Liver (tissue), 8 donors: ENCODE measurements at regions not wholly inside any gene's neighbourhood (a gene's known extent, or its start where the extent isn't known, plus 50 kb on each side); places are given as distances from the start of the nearest gene placed in this dataset.

ENCODE experiments used
- DNase-seq: peaks from one replicate; pipeline ENCODE4 v3.0.0-alpha.2; 2017; ENCODE audit warnings: low spot score
- H3K27ac ChIP-seq, 2 donors: one replicate each; pipeline ENCODE4 v1.7.0; 2013; ENCODE audit warnings: inconsistent platforms in 2 of 2, low read length in 2 of 2, control low read depth in 1 of 2, low read depth in 1 of 2, mild to moderate bottlenecking in 1 of 2
- H3K27me3 ChIP-seq, 4 donors: one replicate each; pipeline versions ENCODE4 v1.6.1 to v1.7.0; 2013; ENCODE audit warnings: low read length in 3 of 4, inconsistent platforms in 1 of 4, mild to moderate bottlenecking in 1 of 4, moderate library complexity in 1 of 4; ENCODE audit not compliant: control insufficient read depth in 4 of 4, insufficient read depth in 4 of 4
- H3K36me3 ChIP-seq, 4 donors: one replicate each; pipeline versions ENCODE4 v1.6.1 to v1.7.0; 2013; ENCODE audit warnings: low read length in 3 of 4, mild to moderate bottlenecking in 3 of 4, low read depth in 1 of 4, moderate library complexity in 1 of 4; ENCODE audit not compliant: control insufficient read depth in 4 of 4, insufficient read depth in 3 of 4
- H3K4me1 ChIP-seq, 4 donors: one replicate each; pipeline versions ENCODE4 v1.6.1 to v1.7.0; 2013; ENCODE audit warnings: low read length in 3 of 4, mild to moderate bottlenecking in 3 of 4, moderate library complexity in 1 of 4; ENCODE audit not compliant: control insufficient read depth in 4 of 4, insufficient read depth in 4 of 4
- H3K4me3 ChIP-seq, 3 donors: one replicate each; pipeline versions ENCODE4 v1.6.1 to v1.7.0; 2013; ENCODE audit warnings: low read length in 3 of 3, control low read depth in 1 of 3, low read depth in 1 of 3, mild to moderate bottlenecking in 1 of 3
- H3K9ac ChIP-seq, 2 donors: one replicate each; pipeline ENCODE4 v1.7.0; 2013; ENCODE audit warnings: low read length in 2 of 2, mild to moderate bottlenecking in 2 of 2, moderate library complexity in 2 of 2, control low read depth in 1 of 2, low read depth in 1 of 2
- H3K9me3 ChIP-seq, 4 donors: one replicate each; pipeline versions ENCODE4 v1.6.1 to v1.7.0; 2013; ENCODE audit warnings: low read length in 3 of 4; ENCODE audit not compliant: control insufficient read depth in 4 of 4
- ATF3 ChIP-seq: IDR thresholded peaks from 2 replicates; pipeline ENCODE4 v1.6.1; 2016; ENCODE audit warnings: antibody characterized with exemption
- EGR1 ChIP-seq, 2 donors: IDR thresholded peaks; 2 replicates each; pipeline ENCODE4 v1.6.1; 2016 to 2018; ENCODE audit warnings: antibody characterized with exemption in 2 of 2, low read depth in 2 of 2
- FOXA1 ChIP-seq: IDR thresholded peaks from 2 replicates; pipeline ENCODE4 v1.6.1; 2016; ENCODE audit warnings: antibody characterized with exemption
- FOXA2 ChIP-seq: IDR thresholded peaks from 2 replicates; pipeline ENCODE4 v1.6.1; 2016; ENCODE audit warnings: antibody characterized with exemption
- GABPA ChIP-seq, 2 donors: IDR thresholded peaks in 1 of 2; conservative IDR thresholded peaks in 1 of 2; 2 replicates each; pipeline ENCODE4 v1.6.1; 2016; ENCODE audit warnings: antibody characterized with exemption in 2 of 2, mild to moderate bottlenecking in 1 of 2, moderate library complexity in 1 of 2
- HNF4A ChIP-seq, 2 donors: conservative IDR thresholded peaks; 2 replicates each; pipeline ENCODE4 v1.6.1; 2016; ENCODE audit warnings: antibody characterized with exemption in 2 of 2, mild to moderate bottlenecking in 2 of 2
- HNF4G ChIP-seq: IDR thresholded peaks from 2 replicates; pipeline ENCODE4 v1.6.1; 2016; ENCODE audit warnings: antibody characterized with exemption
- JUND ChIP-seq, 2 donors: IDR thresholded peaks; 2 replicates each; pipeline ENCODE4 v1.6.1; 2016; ENCODE audit warnings: antibody characterized with exemption in 2 of 2
- NR2F2 ChIP-seq: IDR thresholded peaks from 2 replicates; pipeline ENCODE4 v1.6.1; 2016; ENCODE audit warnings: antibody characterized with exemption
- RAD21 ChIP-seq, 2 donors: IDR thresholded peaks; 2 replicates each; pipeline ENCODE4 v1.6.1; 2016; ENCODE audit warnings: antibody characterized with exemption in 2 of 2, mild to moderate bottlenecking in 2 of 2
- REST ChIP-seq: IDR thresholded peaks from 2 replicates; pipeline ENCODE4 v1.6.1; 2016; ENCODE audit warnings: antibody characterized with exemption, mild to moderate bottlenecking
- RXRA ChIP-seq, 2 donors: IDR thresholded peaks; 2 replicates each; pipeline ENCODE4 v1.6.1; 2017 to 2018; ENCODE audit warnings: antibody characterized with exemption in 2 of 2, mild to moderate bottlenecking in 1 of 2
- SP1 ChIP-seq: IDR thresholded peaks from 2 replicates; pipeline ENCODE4 v1.6.1; 2018; ENCODE audit warnings: antibody characterized with exemption, mild to moderate bottlenecking
- TAF1 ChIP-seq: conservative IDR thresholded peaks from 2 replicates; pipeline ENCODE4 v1.6.1; 2016; ENCODE audit warnings: antibody characterized with exemption, mild to moderate bottlenecking
- YY1 ChIP-seq: IDR thresholded peaks from 2 replicates; pipeline ENCODE4 v1.6.1; 2016; ENCODE audit warnings: antibody characterized with exemption, mild to moderate bottlenecking
- ZBTB33 ChIP-seq: IDR thresholded peaks from 2 replicates; pipeline ENCODE4 v1.6.1; 2016; ENCODE audit warnings: antibody characterized with exemption
- WGBS: extraction: QIAGEN DNeasy Blood & Tissue Kit; methylation state at CpG from one replicate; pipeline ENCODE4 v1.1.7; 2013; 5-methylcytosine and 5-hydroxymethylcytosine counted together
- TF ChIP-seq, protein P1 (sequence below): IDR thresholded peaks from 2 replicates; pipeline ENCODE4 v1.6.1; 2016; ENCODE audit warnings: antibody characterized with exemption
- TF ChIP-seq, protein P2 (sequence below): fragments of 150-350 bp; IDR thresholded peaks from 2 replicates; pipeline ENCODE4 v1.5.1; 2017; ENCODE audit warnings: improper control_type of control experiment, low read depth, low read length; ENCODE audit not compliant: missing input control
- donor health status: healthy.
- donor health status: healthy.
- donor health status: healthy.
- donor health status: healthy.
- donor health status: healthy.

- no peak for DNase-seq
- TF ChIP-seq FOXA1 = no peak
- Histone ChIP-seq H3K27ac (no peak overlapping the region), H3K4me3 (no peak overlapping the region), H3K4me1 (no peaks in the 10 kb centered on the region), H3K9me3 (no peaks in the 10 kb centered on the region), H3K36me3 (no peaks in the 10 kb centered on the region), H3K9ac (no peak overlapping the region), H3K27me3 (no peaks in the 10 kb centered on the region)
- 95% methylated on average over 1 of the region's 1 CpG for WGBS
These were observed 151.7 kb upstream of the ANKH start for GRCh38 chr5:15023266-15023665.

GRCh38 chr5:15021266-15022046 is 149.9 kb upstream of the ANKH start:
- Histone ChIP-seq H3K4me1 (no peaks in the 10 kb centered on the region), H3K27ac (no peak overlapping the region), H3K9ac (no peak overlapping the region), H3K4me3 (no peak overlapping the region), H3K9me3 (no peaks in the 10 kb centered on the region), H3K27me3 (no peaks in the 10 kb centered on the region), H3K36me3 (no peaks in the 10 kb centered on the region)
- 82% methylated on average over 8 of the region's 8 CpGs for WGBS
- TF ChIP-seq ATF3 (no peak), EGR1 (IDR thresholded peaks at IDR 0.05; ENCODE audit: low read depth in 2 of 2) (no peak)
- no peak for DNase-seq

- Histone ChIP-seq H3K27me3 (no peaks in the 10 kb centered on the region), H3K36me3 (no peaks in the 10 kb centered on the region), H3K9ac (no peak overlapping the region), H3K4me1 (no peaks in the 10 kb centered on the region), H3K4me3 (no peak overlapping the region), H3K27ac (no peak overlapping the region), H3K9me3 (no peaks in the 10 kb centered on the region)
- no peak for DNase-seq
- WGBS = 97% methylated on average over 3 of the region's 3 CpGs
- no peak for TF ChIP-seq NR2F2
- TF ChIP-seq, protein P1, sequence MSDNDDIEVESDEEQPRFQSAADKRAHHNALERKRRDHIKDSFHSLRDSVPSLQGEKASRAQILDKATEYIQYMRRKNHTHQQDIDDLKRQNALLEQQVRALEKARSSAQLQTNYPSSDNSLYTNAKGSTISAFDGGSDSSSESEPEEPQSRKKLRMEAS = no peak
- TF ChIP-seq TAF1 = no peak
- no peak for TF ChIP-seq RAD21 (IDR thresholded peaks at IDR 0.05)
- no peak for TF ChIP-seq ATF3
- TF ChIP-seq, protein P2, sequence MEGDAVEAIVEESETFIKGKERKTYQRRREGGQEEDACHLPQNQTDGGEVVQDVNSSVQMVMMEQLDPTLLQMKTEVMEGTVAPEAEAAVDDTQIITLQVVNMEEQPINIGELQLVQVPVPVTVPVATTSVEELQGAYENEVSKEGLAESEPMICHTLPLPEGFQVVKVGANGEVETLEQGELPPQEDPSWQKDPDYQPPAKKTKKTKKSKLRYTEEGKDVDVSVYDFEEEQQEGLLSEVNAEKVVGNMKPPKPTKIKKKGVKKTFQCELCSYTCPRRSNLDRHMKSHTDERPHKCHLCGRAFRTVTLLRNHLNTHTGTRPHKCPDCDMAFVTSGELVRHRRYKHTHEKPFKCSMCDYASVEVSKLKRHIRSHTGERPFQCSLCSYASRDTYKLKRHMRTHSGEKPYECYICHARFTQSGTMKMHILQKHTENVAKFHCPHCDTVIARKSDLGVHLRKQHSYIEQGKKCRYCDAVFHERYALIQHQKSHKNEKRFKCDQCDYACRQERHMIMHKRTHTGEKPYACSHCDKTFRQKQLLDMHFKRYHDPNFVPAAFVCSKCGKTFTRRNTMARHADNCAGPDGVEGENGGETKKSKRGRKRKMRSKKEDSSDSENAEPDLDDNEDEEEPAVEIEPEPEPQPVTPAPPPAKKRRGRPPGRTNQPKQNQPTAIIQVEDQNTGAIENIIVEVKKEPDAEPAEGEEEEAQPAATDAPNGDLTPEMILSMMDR = no peak
- no peak for TF ChIP-seq RXRA (IDR thresholded peaks at IDR 0.05)
- TF ChIP-seq SP1 = no peak
- TF ChIP-seq EGR1 (IDR thresholded peaks at IDR 0.05; ENCODE audit: low read depth in 2 of 2) = no peak
- no peak for TF ChIP-seq HNF4G
- TF ChIP-seq YY1 = no peak
- no peak for TF ChIP-seq GABPA (IDR thresholded peaks at IDR 0.05 in 1 of 2, conservative IDR thresholded peaks at IDR 0.05 in 1 of 2)
- TF ChIP-seq JUND (IDR thresholded peaks at IDR 0.05) = no peak
- no peak for TF ChIP-seq FOXA2
- TF ChIP-seq REST = no peak
- TF ChIP-seq ZBTB33 = no peak
- TF ChIP-seq HNF4A (conservative IDR thresholded peaks at IDR 0.05) = no peak
- TF ChIP-seq FOXA1 = no peak
These were observed 149.2 kb upstream of the ANKH start for GRCh38 chr5:15020736-15021135.
